Mesothelial cell of epicardium (in vitro differentiated cells): ENCODE measurements at regions not wholly inside any gene's neighbourhood (a gene's known extent, or its start where the extent isn't known, plus 50 kb on each side); places are given as distances from the start of the nearest gene placed in this dataset.

Experiments
- DNase-seq, 2 experiments: peaks; one replicate each; pipeline ENCODE4 v3.0.0; 2021; ENCODE audit warnings: low spot score in 2 of 2; ENCODE audit not compliant: unreplicated experiment in 2 of 2
- H3K27ac Mint-ChIP-seq: 2 replicates; pipeline ENCODE4 v1.8.0; 2021; ENCODE audit warnings: mixed read lengths
- H3K27me3 Mint-ChIP-seq: 2 replicates; pipeline ENCODE4 v1.8.0; 2021; ENCODE audit warnings: low read depth, mixed read lengths
- H3K36me3 Mint-ChIP-seq: 2 replicates; pipeline ENCODE4 v1.8.0; 2021; ENCODE audit warnings: mixed read lengths
- H3K4me1 Mint-ChIP-seq: 2 replicates; pipeline ENCODE4 v1.8.0; 2021; ENCODE audit warnings: mixed read lengths
- H3K4me3 Mint-ChIP-seq: 2 replicates; pipeline ENCODE4 v1.8.0; 2021; ENCODE audit warnings: mild to moderate bottlenecking, moderate library complexity, mixed read lengths
- H3K9me3 Mint-ChIP-seq: 2 replicates; pipeline ENCODE4 v1.8.0; 2021; ENCODE audit warnings: mixed read lengths
- TF ChIP-seq, protein P1 (sequence below): fragments of 200-600 bp; sonication (generic); IDR thresholded peaks from one replicate; pipeline ENCODE4 v1.5.0; 2021; ENCODE audit warnings: antibody characterized with exemption; ENCODE audit not compliant: unreplicated experiment

DNA sequence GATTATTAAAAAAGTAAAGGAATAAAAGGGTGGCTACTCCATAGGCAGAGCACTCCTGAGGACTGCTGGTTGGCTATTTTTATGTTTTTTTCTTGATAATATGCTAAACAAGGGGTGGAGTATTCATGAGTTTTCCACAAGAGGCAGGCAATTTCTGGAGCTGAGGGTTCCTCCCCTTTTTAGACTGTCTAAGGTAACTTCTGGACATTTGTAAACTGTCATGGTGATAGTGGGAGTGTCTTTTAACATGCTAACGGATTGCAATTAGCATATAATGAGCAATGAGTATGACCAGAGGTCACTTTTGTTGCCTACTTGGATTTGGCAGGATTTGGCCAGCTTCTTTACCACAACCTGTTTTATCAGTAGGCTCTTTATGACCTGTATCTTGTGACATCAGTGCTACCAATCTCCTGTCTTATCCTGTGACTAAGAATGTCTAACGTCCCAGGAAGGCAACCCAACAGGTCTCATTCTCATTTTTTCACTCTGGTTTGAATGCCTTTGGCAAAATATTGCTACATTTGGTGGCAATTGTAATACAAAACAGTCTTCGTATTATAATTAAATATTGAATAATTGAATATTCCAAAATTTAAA lies 587.8 kb upstream of the POM121L12 start:
- peaks cover 2% of the 10 kb centered on the region for H3K36me3 Mint-ChIP-seq
- TF ChIP-seq, protein P1, sequence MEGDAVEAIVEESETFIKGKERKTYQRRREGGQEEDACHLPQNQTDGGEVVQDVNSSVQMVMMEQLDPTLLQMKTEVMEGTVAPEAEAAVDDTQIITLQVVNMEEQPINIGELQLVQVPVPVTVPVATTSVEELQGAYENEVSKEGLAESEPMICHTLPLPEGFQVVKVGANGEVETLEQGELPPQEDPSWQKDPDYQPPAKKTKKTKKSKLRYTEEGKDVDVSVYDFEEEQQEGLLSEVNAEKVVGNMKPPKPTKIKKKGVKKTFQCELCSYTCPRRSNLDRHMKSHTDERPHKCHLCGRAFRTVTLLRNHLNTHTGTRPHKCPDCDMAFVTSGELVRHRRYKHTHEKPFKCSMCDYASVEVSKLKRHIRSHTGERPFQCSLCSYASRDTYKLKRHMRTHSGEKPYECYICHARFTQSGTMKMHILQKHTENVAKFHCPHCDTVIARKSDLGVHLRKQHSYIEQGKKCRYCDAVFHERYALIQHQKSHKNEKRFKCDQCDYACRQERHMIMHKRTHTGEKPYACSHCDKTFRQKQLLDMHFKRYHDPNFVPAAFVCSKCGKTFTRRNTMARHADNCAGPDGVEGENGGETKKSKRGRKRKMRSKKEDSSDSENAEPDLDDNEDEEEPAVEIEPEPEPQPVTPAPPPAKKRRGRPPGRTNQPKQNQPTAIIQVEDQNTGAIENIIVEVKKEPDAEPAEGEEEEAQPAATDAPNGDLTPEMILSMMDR = no peak
- H3K4me1 Mint-ChIP-seq = no peaks in the 10 kb centered on the region
- no peak overlapping the region for H3K4me3 Mint-ChIP-seq
- H3K27me3 Mint-ChIP-seq = no peaks in the 10 kb centered on the region
- no peak overlapping the region for H3K27ac Mint-ChIP-seq
- no peak for DNase-seq
- peaks cover 15% of the 10 kb centered on the region for H3K9me3 Mint-ChIP-seq

DNA sequence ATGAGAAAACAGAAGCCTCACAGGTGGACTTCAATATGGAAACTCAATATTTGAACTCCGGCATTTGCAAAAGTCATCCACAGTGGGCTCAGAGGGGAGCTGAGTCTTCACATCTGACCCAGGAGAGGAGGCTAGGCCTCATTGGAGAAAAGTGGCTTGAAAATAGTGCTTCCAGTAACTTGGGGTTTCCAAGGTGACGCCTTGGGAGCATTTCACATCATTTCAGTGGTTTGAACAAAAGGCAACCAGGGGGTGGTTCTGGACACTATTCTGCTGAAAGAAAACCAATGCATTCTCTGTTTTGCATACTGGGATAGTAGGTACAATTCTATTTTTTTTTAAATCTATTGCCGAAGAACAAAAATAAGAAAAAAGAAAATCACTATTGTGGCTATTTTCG lies 599.2 kb upstream of the POM121L12 start:
- Mint-ChIP-seq H3K4me1 (no peaks in the 10 kb centered on the region), H3K9me3 (no peaks in the 10 kb centered on the region), H3K27ac (no peak overlapping the region), H3K36me3 (no peaks in the 10 kb centered on the region), H3K4me3 (no peak overlapping the region), H3K27me3 (no peaks in the 10 kb centered on the region)
- no peak for DNase-seq
- TF ChIP-seq, protein P1 = no peak

DNA sequence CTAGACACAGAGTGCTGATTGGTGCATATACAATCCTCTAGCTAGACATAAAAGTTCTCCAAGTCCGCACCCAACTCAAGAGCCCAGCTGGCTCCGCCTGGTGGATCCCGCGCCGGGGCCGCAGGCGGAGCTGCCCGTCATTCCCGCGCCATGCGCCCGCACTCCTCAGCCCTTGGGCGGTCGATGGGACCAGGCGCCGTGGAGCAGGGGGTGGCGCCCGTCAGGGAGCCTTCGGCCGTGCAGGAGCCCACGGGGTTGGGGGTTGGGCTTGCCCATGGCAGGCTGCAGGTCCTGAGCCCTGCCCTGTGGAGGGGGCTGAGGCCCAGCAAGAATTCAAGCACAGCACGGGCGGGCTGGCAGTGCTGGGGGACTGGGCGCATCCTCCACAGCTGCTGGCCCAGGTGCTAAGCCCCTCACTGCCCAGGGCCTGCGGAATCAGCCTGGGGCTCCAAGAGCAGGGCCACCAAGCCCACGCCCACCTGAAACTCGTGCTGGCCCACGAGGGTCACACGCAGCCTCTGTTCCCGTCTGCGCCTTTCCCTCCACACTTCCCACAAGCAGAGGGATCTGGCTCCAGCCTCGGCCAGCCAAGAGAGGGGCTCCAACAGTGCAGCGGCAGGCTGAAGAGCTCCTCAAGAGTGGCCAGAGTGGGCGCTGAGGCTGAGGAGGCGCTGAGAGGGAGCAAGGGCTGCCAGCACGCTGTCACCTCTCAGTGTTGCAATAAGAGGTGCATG lies 604.2 kb upstream of the POM121L12 start:
- Mint-ChIP-seq H3K36me3 (no peaks in the 10 kb centered on the region), H3K27ac (no peak overlapping the region), H3K4me3 (no peak overlapping the region), H3K27me3 (no peaks in the 10 kb centered on the region), H3K9me3 (peaks cover 16% of the 10 kb centered on the region), H3K4me1 (peaks cover 2% of the 10 kb centered on the region)
- DNase-seq = no peak
- TF ChIP-seq, protein P1 = no peak

DNA sequence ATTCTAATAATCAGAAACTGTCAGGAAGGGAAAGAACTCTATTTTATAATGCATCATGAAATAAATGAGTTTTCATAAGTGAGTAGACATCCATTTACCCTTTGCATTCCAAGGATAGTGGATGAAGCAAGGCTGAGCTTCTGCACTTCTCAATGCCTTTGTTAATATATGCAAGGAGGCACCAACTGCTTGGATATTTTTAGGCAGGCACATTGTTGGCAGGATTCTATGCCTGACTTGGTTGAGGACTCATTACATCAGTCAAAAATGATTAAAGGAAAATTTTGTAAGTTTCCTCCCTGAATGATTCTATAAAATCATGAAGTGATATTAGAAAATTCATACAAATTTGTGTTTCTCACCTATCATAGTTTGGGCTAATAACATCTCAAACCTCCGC lies 612.2 kb upstream of the POM121L12 start:
- DNase-seq = no peak
- Mint-ChIP-seq H3K9me3 (peaks cover 4% of the 10 kb centered on the region), H3K4me3 (no peak overlapping the region), H3K36me3 (no peaks in the 10 kb centered on the region), H3K27me3 (no peaks in the 10 kb centered on the region), H3K27ac (no peak overlapping the region), H3K4me1 (no peaks in the 10 kb centered on the region)
- TF ChIP-seq, protein P1 = no peak

DNA sequence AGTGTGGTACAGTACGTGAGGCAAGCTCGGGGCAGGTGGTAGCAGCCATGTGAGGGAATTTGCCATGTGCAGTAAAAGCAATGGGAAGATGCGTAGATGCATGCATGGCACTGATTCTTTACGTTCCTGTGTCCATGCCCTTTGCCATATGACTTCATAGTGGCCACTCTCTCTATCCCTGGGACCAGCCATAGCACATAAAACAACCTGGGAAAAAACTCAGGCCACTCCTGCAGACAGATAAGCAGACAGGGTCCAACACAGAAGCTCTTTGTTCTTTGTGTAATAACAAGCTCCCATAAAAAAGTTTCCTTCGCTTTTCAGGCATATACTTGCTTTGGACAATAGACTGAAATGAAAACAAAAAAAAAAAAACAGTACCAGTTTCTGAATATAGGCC lies 622.4 kb upstream of the POM121L12 start:
- Mint-ChIP-seq H3K4me3 (no peak overlapping the region), H3K4me1 (peaks cover 2% of the 10 kb centered on the region), H3K27ac (no peak overlapping the region), H3K36me3 (no peaks in the 10 kb centered on the region), H3K9me3 (peaks cover 8% of the 10 kb centered on the region), H3K27me3 (no peaks in the 10 kb centered on the region)
- no peak for DNase-seq
- TF ChIP-seq, protein P1 = no peak
